Effector memory CD8-positive, alpha-beta T cell (primary cell): ENCODE measurements at regions not wholly inside any gene's neighbourhood (a gene's known extent, or its start where the extent isn't known, plus 50 kb on each side); places are given as distances from the start of the nearest gene placed in this dataset.

Experiments used
- ATAC-seq: fragments of 150-1000 bp; cut with Tn5 transposase; replicated peaks from 2 replicates; pipeline ENCODE4 v1.10.0; 2021; ENCODE audit warnings: mild to moderate bottlenecking, moderate library complexity
- DNase-seq, 3 experiments: peaks; one replicate each; pipeline ENCODE4 v3.0.0; 2021
- H3K27ac Mint-ChIP-seq, 2 donors: one replicate each; pipeline ENCODE4 v1.8.0; 2022; ENCODE audit warnings: mild to moderate bottlenecking in 2 of 2, mixed read lengths in 2 of 2, moderate library complexity in 2 of 2
- H3K27me3 Mint-ChIP-seq, 2 donors: one replicate each; pipeline ENCODE4 v1.8.0; 2022; ENCODE audit warnings: mixed read lengths in 2 of 2
- H3K36me3 Mint-ChIP-seq: one replicate; pipeline ENCODE4 v1.8.0; 2022; ENCODE audit warnings: mild to moderate bottlenecking, moderate library complexity, mixed read lengths; ENCODE audit not compliant: insufficient read depth
- H3K4me1 Mint-ChIP-seq, 2 donors: one replicate each; pipeline ENCODE4 v1.8.0; 2022; ENCODE audit warnings: low read depth in 2 of 2, mixed read lengths in 2 of 2
- H3K4me3 Mint-ChIP-seq, 2 donors: one replicate each; pipeline ENCODE4 v1.8.0; 2022; ENCODE audit warnings: mild to moderate bottlenecking in 2 of 2, mixed read lengths in 2 of 2, moderate library complexity in 2 of 2
- H3K9me3 Mint-ChIP-seq, 2 donors: one replicate each; pipeline ENCODE4 v1.8.0; 2022; ENCODE audit warnings: mixed read lengths in 2 of 2

GRCh38 chr6:105557291-105557690 lies 154.4 kb upstream of the PREP start:
- H3K4me3 Mint-ChIP-seq: no peak overlapping the region
- H3K9me3 Mint-ChIP-seq: no peaks in the 10 kb centered on the region
- no peak for ATAC-seq
- no peak overlapping the region for H3K27ac Mint-ChIP-seq
- H3K4me1 Mint-ChIP-seq: peaks cover 0 to 3% of the 10 kb centered on the region in 2 donors
- no peaks in the 10 kb centered on the region for H3K27me3 Mint-ChIP-seq
- no peak for DNase-seq
- H3K36me3 Mint-ChIP-seq: no peaks in the 10 kb centered on the region

- H3K27ac Mint-ChIP-seq: no peak overlapping the region
Measured at GRCh38 chr6:105553171-105553570, 150.3 kb upstream of the PREP start.

DNA sequence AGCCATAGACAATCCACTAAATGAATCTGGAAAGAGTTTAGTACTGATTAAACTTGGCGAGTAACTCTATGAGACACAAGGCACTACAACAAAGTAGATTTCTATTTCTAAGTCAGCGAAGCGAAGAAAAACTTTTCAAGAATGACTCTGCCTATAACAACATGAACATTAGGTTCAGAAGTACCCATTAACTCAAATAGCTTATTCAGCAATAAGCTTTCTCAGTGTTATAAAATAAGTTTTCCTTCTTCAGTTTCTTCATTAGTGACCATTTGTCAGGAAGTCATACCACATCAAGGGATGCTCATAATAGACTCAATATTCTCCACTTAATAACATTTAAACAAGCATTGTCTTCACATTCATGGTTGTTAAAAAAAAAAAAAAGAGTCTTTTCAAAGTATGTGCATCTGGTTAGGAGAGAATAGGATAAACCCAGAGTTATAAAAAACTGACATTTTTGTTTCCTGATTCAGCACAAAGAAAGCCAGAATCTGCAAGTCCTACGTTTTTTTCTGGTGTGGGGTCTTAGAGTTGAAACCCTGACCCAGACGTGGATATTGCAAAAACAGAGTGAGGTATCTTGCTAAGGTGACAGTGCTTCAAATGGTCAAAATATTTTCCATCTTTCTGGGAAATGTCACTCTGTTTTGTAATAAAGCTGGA lies 148.2 kb upstream of the PREP start:
- no peak for ATAC-seq
- H3K4me3 Mint-ChIP-seq: no peak overlapping the region
- H3K4me1 Mint-ChIP-seq: no peaks in the 10 kb centered on the region
- H3K36me3 Mint-ChIP-seq: no peaks in the 10 kb centered on the region
- no peaks in the 10 kb centered on the region for H3K27me3 Mint-ChIP-seq
- DNase-seq: no peak
- H3K9me3 Mint-ChIP-seq: no peaks in the 10 kb centered on the region
- no peak overlapping the region for H3K27ac Mint-ChIP-seq

More at GRCh38 chr6:105553171-105553570, 150.3 kb upstream of the PREP start:
- H3K27me3 Mint-ChIP-seq: no peaks in the 10 kb centered on the region
- ATAC-seq (no peak), DNase-seq (no peak)
- H3K9me3 Mint-ChIP-seq: no peaks in the 10 kb centered on the region
- H3K4me1 Mint-ChIP-seq: no peaks in the 10 kb centered on the region
- H3K4me3 Mint-ChIP-seq: no peak overlapping the region
- H3K36me3 Mint-ChIP-seq: no peaks in the 10 kb centered on the region

GRCh38 chr6:105546754-105547153 lies 143.9 kb upstream of the PREP start:
- no peak overlapping the region for H3K27ac Mint-ChIP-seq
- ATAC-seq: no peak
- no peak for DNase-seq
- no peaks in the 10 kb centered on the region for H3K9me3 Mint-ChIP-seq
- H3K36me3 Mint-ChIP-seq: no peaks in the 10 kb centered on the region
- H3K27me3 Mint-ChIP-seq: no peaks in the 10 kb centered on the region
- no peak overlapping the region for H3K4me3 Mint-ChIP-seq
- H3K4me1 Mint-ChIP-seq: no peaks in the 10 kb centered on the region

GRCh38 chr6:105545947-105546731 lies 143.3 kb upstream of the PREP start:
- no peak for DNase-seq
- no peak for ATAC-seq

DNA sequence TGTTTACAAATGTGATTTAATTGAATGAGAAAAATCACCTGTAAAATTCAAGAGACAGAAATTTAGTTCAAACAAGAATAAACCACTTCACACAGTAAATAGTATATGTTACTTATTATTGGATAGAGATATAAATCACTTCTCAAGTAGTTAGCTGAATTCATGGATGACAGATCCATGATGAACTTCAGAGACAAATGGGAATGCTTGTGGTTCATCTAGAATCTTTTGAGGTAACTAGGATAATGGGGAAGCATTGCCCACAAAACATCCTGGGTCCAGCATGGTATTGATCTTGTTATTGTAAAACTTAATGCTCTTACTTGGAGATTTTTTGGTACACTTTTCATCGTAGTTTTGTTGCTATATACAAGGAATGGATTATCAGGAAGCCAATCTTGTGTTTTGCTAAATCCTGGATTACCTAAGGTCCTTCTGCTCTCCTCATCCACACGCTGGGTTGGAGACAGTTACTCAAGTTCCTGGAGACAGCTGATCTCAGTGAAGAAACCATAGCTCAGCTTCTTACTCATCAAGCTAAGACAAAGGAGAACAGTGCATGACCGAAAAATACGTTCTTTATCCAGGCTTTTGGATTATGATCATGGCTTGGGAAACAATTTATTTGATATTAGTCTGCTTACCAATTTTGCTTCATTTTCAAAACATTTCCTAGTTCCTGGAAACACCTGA lies 142.5 kb upstream of the PREP start:
- Mint-ChIP-seq H3K36me3 (no peaks in the 10 kb centered on the region), H3K9me3 (no peaks in the 10 kb centered on the region), H3K27me3 (no peaks in the 10 kb centered on the region), H3K4me3 (no peak overlapping the region), H3K4me1 (no peaks in the 10 kb centered on the region), H3K27ac (no peak overlapping the region)
- DNase-seq: no peak
- no peak for ATAC-seq

More at GRCh38 chr6:105545947-105546731, 143.3 kb upstream of the PREP start:
- Mint-ChIP-seq H3K36me3 (no peaks in the 10 kb centered on the region), H3K4me3 (no peak overlapping the region), H3K27ac (no peak overlapping the region), H3K27me3 (no peaks in the 10 kb centered on the region), H3K9me3 (no peaks in the 10 kb centered on the region), H3K4me1 (no peaks in the 10 kb centered on the region)

DNA sequence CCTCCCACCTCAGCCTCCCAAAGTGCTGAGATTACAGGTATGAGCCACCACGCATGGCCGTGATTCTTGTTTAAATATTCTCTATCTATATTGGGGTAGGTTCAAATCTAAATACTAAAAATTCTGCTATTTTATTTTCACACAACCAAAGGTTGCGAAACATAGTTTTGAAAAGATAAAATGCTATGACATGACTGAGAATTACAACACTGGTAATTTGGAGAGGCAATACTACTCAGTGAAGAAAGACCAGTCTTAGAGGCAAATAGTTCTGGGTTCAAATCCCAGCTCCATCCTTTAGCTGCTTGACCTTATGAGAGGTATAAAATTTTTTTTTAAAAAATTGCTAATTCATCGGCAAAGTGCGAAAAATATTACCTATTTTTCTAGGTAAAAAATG lies 137.0 kb upstream of the PREP start:
- ATAC-seq: no peak
- H3K4me3 Mint-ChIP-seq: no peak overlapping the region

DNA sequence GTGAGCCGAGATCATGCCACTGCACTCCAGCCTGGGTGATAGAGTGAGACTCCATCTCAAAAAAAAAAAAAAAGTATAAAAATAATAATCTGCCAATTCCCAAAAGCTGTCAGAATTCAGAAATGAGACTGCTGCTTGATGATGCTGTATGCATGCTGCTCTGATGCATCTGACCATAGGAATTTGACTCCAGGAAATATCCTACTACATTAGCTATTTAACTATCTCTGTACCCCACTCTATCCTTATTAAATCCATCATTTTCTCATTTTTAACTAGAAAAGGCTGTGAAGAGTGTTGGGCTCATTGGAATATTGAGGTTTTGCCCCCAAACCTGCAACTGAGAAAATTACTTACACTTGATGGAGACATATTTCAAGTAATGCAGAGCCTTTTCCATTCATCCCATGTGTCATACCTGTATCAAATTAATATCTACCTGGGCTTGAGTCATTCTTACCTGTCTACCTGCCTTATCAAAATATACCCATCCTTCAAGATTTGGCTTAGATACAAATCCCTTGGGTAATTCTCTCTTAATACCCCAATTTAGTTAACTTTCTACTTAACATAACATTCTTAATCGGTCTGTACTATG lies 135.2 kb upstream of the PREP start:
- Mint-ChIP-seq H3K27me3 (no peaks in the 10 kb centered on the region), H3K4me3 (no peak overlapping the region), H3K9me3 (no peaks in the 10 kb centered on the region), H3K27ac (no peak overlapping the region), H3K4me1 (no peaks in the 10 kb centered on the region), H3K36me3 (no peaks in the 10 kb centered on the region)
- no peak for DNase-seq
- ATAC-seq: no peak

More for the DNA sequence above, 137.0 kb upstream of the PREP start:
- Mint-ChIP-seq H3K27ac (no peak overlapping the region), H3K4me1 (no peaks in the 10 kb centered on the region), H3K27me3 (no peaks in the 10 kb centered on the region), H3K36me3 (no peaks in the 10 kb centered on the region), H3K9me3 (no peaks in the 10 kb centered on the region)
- no peak for DNase-seq

- Mint-ChIP-seq H3K27me3 (no peaks in the 10 kb centered on the region), H3K4me1 (no peaks in the 10 kb centered on the region), H3K36me3 (no peaks in the 10 kb centered on the region), H3K27ac (no peak overlapping the region), H3K4me3 (no peak overlapping the region), H3K9me3 (no peaks in the 10 kb centered on the region)
- ATAC-seq: no peak
- no peak for DNase-seq
Measured at GRCh38 chr6:105536961-105537360, 134.1 kb upstream of the PREP start.

DNA sequence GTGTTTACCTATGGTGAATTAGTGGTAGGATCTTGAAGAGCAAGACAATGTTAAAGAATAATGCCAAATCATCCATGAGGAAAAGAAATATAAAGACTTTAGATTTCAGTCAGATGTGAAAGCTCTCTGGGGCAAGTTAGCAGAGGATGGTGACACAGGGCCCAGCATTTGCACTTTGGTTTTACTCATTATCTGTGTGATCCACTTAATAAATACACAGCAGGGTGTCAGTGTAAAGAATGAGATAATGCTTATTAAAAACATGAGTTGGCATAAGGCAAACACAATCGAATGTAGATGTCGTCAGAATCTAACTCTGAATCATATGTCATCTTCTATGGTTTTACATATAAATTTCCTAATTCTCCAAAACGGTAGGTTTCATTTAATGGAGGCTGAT lies 130.4 kb upstream of the PREP start:
- Mint-ChIP-seq H3K9me3 (no peaks in the 10 kb centered on the region), H3K27ac (no peak overlapping the region), H3K4me1 (no peaks in the 10 kb centered on the region), H3K36me3 (no peaks in the 10 kb centered on the region), H3K4me3 (no peak overlapping the region), H3K27me3 (no peaks in the 10 kb centered on the region)
- ATAC-seq: no peak
- no peak for DNase-seq

GRCh38 chr6:105526225-105526872 lies 123.5 kb upstream of the PREP start:
- ATAC-seq: no peak
- no peak for DNase-seq
- Mint-ChIP-seq H3K27me3 (no peaks in the 10 kb centered on the region), H3K36me3 (no peaks in the 10 kb centered on the region), H3K4me1 (no peaks in the 10 kb centered on the region), H3K27ac (no peak overlapping the region), H3K9me3 (no peaks in the 10 kb centered on the region), H3K4me3 (no peak overlapping the region)

GRCh38 chr6:105522626-105523322 lies 119.9 kb upstream of the PREP start:
- H3K4me3 Mint-ChIP-seq: no peak overlapping the region
- H3K9me3 Mint-ChIP-seq: peaks cover 6% of the 10 kb centered on the region in 2 donors
- no peaks in the 10 kb centered on the region for H3K36me3 Mint-ChIP-seq
- ATAC-seq (no peak), DNase-seq (no peak)
- H3K27me3 Mint-ChIP-seq: no peaks in the 10 kb centered on the region
- H3K27ac Mint-ChIP-seq: no peak overlapping the region
- no peaks in the 10 kb centered on the region for H3K4me1 Mint-ChIP-seq

- H3K4me1 Mint-ChIP-seq: no peaks in the 10 kb centered on the region
Measured at GRCh38 chr6:105519954-105520353, 117.1 kb upstream of the PREP start.

More at GRCh38 chr6:105519954-105520353, 117.1 kb upstream of the PREP start:
- Mint-ChIP-seq H3K27me3 (no peaks in the 10 kb centered on the region), H3K27ac (no peak overlapping the region), H3K36me3 (no peaks in the 10 kb centered on the region), H3K9me3 (peaks cover 6% of the 10 kb centered on the region in 2 donors), H3K4me3 (no peak overlapping the region)
- no peak for DNase-seq
- no peak for ATAC-seq
